HEK293 (cell line): ENCODE measurements at regions not wholly inside any gene's neighbourhood (a gene's known extent, or its start where the extent isn't known, plus 50 kb on each side); places are given as distances from the start of the nearest gene placed in this dataset.

Experiments
- CTCF ChIA-PET: fragments of 350-600 bp; formaldehyde crosslinking; extraction: SDS; loops from one replicate; lab custom pipeline; 2021; ENCODE audit warnings: antibody characterized with exemption; lab: Yijun Ruan, JAX
- POLR2A ChIA-PET: fragments of 300-600 bp; formaldehyde crosslinking; extraction: SDS; loops from one replicate; lab custom pipeline; 2020; ENCODE audit warnings: antibody characterized with exemption, inconsistent platforms; lab: Yijun Ruan, JAX
- H3K27ac ChIP-seq: fragments of 200-500 bp; sonication (Bioruptor generic); 2 replicates; pipeline ENCODE4 v1.5.1; 2014; ENCODE audit warnings: low read depth, low read length, control low read depth, inconsistent platforms; ENCODE audit errors: extremely low read depth
- H3K36me3 ChIP-seq, 2 experiments: fragments of 200-500 bp in 1 of 2; sonication (Bioruptor generic) in 1 of 2; 1 replicate in 1 of 2; 2 replicates in 1 of 2; pipeline ENCODE4 v1.5.1; 2014 to 2017; ENCODE audit warnings: inconsistent platforms in 2 of 2, low read length in 2 of 2; ENCODE audit not compliant: control insufficient read depth in 2 of 2, insufficient read depth in 1 of 2
- H3K4me1 ChIP-seq: fragments of 200-500 bp; sonication (Bioruptor generic); 2 replicates; pipeline ENCODE4 v1.5.1; 2014; ENCODE audit warnings: mild to moderate bottlenecking, low read length, inconsistent platforms; ENCODE audit not compliant: control insufficient read depth, insufficient read depth
- H3K4me3 ChIP-seq: 2 replicates; pipeline ENCODE4 v1.5.1; 2011; ENCODE audit warnings: low read depth, mild to moderate bottlenecking, control low read depth, low read length, moderate library complexity
- H3K9me3 ChIP-seq: fragments of 200-500 bp; sonication (Bioruptor generic); 2 replicates; pipeline ENCODE4 v1.5.1; 2014; ENCODE audit warnings: low read depth, low read length, inconsistent platforms; ENCODE audit not compliant: control insufficient read depth, insufficient read depth
- MYNN ChIP-seq: fragments of 450-650 bp; formaldehyde crosslinking; IDR thresholded peaks from 2 replicates; pipeline ENCODE4 v1.5.1; 2016; ENCODE audit warnings: missing biosample characterization, missing genetic modification characterization, borderline replicate concordance
- MZF1 ChIP-seq: fragments of 450-650 bp; formaldehyde crosslinking; IDR thresholded peaks from 2 replicates; pipeline ENCODE4 v1.5.1; 2017; ENCODE audit warnings: missing biosample characterization, missing genetic modification characterization, borderline replicate concordance
- SCRT1 ChIP-seq: fragments of 450-650 bp; formaldehyde crosslinking; IDR thresholded peaks from 2 replicates; pipeline ENCODE4 v1.5.1; 2016; ENCODE audit warnings: missing biosample characterization, missing genetic modification characterization, borderline replicate concordance
- SP3 ChIP-seq: fragments of 450-650 bp; formaldehyde crosslinking; IDR thresholded peaks from 2 replicates; pipeline ENCODE4 v1.5.1; 2016; ENCODE audit warnings: missing biosample characterization, missing genetic modification characterization
- ZBTB11 ChIP-seq: fragments of 450-650 bp; formaldehyde crosslinking; conservative IDR thresholded peaks from 2 replicates; pipeline ENCODE4 v1.5.1; 2016; ENCODE audit warnings: low read depth, missing biosample characterization, missing genetic modification characterization
- ZBTB6 ChIP-seq: fragments of 450-650 bp; formaldehyde crosslinking; IDR thresholded peaks from 2 replicates; pipeline ENCODE4 v1.5.1; 2017; ENCODE audit warnings: missing biosample characterization, missing genetic modification characterization
- ZNF133 ChIP-seq: fragments of 450-650 bp; formaldehyde crosslinking; IDR thresholded peaks from 2 replicates; pipeline ENCODE4 v1.5.1; 2016; ENCODE audit warnings: missing biosample characterization, missing genetic modification characterization
- ZNF24 ChIP-seq: fragments of 450-650 bp; formaldehyde crosslinking; IDR thresholded peaks from 2 replicates; pipeline ENCODE4 v1.5.1; 2016; ENCODE audit warnings: missing biosample characterization, missing genetic modification characterization
- ZNF335 ChIP-seq: fragments of 450-650 bp; formaldehyde crosslinking; conservative IDR thresholded peaks from 2 replicates; pipeline ENCODE4 v1.5.1; 2016; ENCODE audit warnings: missing biosample characterization, missing genetic modification characterization
- ZNF416 ChIP-seq: fragments of 450-650 bp; formaldehyde crosslinking; IDR thresholded peaks from 2 replicates; pipeline ENCODE4 v1.5.1; 2016; ENCODE audit warnings: missing biosample characterization, missing genetic modification characterization
- ZNF426 ChIP-seq: fragments of 450-650 bp; formaldehyde crosslinking; IDR thresholded peaks from 2 replicates; pipeline ENCODE4 v1.5.1; 2017; ENCODE audit warnings: missing biosample characterization, missing genetic modification characterization, mild to moderate bottlenecking, inconsistent platforms, moderate library complexity
- ZNF473 ChIP-seq: fragments of 450-650 bp; formaldehyde crosslinking; IDR thresholded peaks from 2 replicates; pipeline ENCODE4 v1.5.1; 2017; ENCODE audit warnings: missing biosample characterization, missing genetic modification characterization
- ZNF529 ChIP-seq: fragments of 450-650 bp; formaldehyde crosslinking; IDR thresholded peaks from 2 replicates; pipeline ENCODE4 v1.5.1; 2017; ENCODE audit warnings: missing genetic modification characterization, missing biosample characterization; ENCODE audit not compliant: insufficient replicate concordance
- ZNF610 ChIP-seq: fragments of 450-650 bp; formaldehyde crosslinking; IDR thresholded peaks from 2 replicates; pipeline ENCODE4 v1.5.1; 2016; ENCODE audit warnings: missing biosample characterization, missing genetic modification characterization, borderline replicate concordance
- ZNF621 ChIP-seq: fragments of 450-650 bp; formaldehyde crosslinking; IDR thresholded peaks from 2 replicates; pipeline ENCODE4 v1.5.1; 2017; ENCODE audit warnings: missing biosample characterization, missing genetic modification characterization
- ZNF645 ChIP-seq: fragments of 450-650 bp; formaldehyde crosslinking; IDR thresholded peaks from 2 replicates; pipeline ENCODE4; 2016; ENCODE audit warnings: missing biosample characterization, missing genetic modification characterization
- ZNF677 ChIP-seq: fragments of 450-650 bp; IDR thresholded peaks from 2 replicates; pipeline ENCODE4 v1.5.0; 2018; ENCODE audit warnings: missing biosample characterization, mild to moderate bottlenecking, missing genetic modification characterization, moderate library complexity
- TF ChIP-seq, protein P1 (sequence below): fragments of 450-650 bp; formaldehyde crosslinking; IDR thresholded peaks from 2 replicates; pipeline ENCODE4 v1.5.1; 2016; ENCODE audit warnings: missing biosample characterization, missing genetic modification characterization
- TF ChIP-seq, protein P2 (sequence below): fragments of 450-650 bp; formaldehyde crosslinking; IDR thresholded peaks from 2 replicates; pipeline ENCODE4 v1.5.1; 2016; ENCODE audit warnings: missing biosample characterization, missing genetic modification characterization
- TF ChIP-seq, protein P3 (sequence below): fragments of 450-650 bp; formaldehyde crosslinking; IDR thresholded peaks from 2 replicates; pipeline ENCODE4 v1.5.1; 2016; ENCODE audit warnings: missing biosample characterization, missing genetic modification characterization
- TF ChIP-seq, protein P4 (sequence below): sonication (generic); formaldehyde crosslinking; IDR thresholded peaks from 2 replicates; pipeline ENCODE4 v1.8.1; 2022; ENCODE audit warnings: mild to moderate bottlenecking, moderate library complexity, missing genetic modification reagents
- TF ChIP-seq, protein P5 (sequence below): fragments of 450-650 bp; IDR thresholded peaks from 2 replicates; pipeline ENCODE4 v1.5.1; 2018; ENCODE audit warnings: missing biosample characterization, missing genetic modification characterization
- TF ChIP-seq, protein P6 (sequence below): fragments of 450-650 bp; formaldehyde crosslinking; IDR thresholded peaks from 2 replicates; pipeline ENCODE4 v1.5.1; 2016; ENCODE audit warnings: missing biosample characterization, missing genetic modification characterization

GRCh38 chr4:35247047-35247446 lies 997.3 kb downstream of the ARAP2 start (continued):
- TF ChIP-seq, protein P1, sequence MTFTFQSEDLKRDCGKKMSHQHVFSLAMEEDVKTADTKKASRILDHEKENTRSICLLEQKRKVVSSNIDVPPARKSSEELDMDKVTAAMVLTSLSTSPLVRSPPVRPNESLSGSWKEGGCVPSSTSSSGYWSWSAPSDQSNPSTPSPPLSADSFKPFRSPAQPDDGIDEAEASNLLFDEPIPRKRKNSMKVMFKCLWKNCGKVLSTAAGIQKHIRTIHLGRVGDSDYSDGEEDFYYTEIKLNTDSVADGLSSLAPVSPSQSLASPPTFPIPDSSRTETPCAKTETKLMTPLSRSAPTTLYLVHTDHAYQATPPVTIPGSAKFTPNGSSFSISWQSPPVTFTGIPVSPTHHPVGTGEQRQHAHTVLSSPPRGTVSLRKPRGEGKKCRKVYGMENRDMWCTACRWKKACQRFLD (tag by site-specific recombination): no peak
- no peak for TF ChIP-seq ZNF645 (tag by site-specific recombination)
- TF ChIP-seq, protein P2, sequence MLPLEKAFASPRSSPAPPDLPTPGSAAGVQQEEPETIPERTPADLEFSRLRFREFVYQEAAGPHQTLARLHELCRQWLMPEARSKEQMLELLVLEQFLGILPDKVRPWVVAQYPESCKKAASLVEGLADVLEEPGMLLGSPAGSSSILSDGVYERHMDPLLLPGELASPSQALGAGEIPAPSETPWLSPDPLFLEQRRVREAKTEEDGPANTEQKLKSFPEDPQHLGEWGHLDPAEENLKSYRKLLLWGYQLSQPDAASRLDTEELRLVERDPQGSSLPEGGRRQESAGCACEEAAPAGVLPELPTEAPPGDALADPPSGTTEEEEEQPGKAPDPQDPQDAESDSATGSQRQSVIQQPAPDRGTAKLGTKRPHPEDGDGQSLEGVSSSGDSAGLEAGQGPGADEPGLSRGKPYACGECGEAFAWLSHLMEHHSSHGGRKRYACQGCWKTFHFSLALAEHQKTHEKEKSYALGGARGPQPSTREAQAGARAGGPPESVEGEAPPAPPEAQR (tag by site-specific recombination): no peak
- TF ChIP-seq ZNF610 (tag by site-specific recombination): no peak
- no peak for TF ChIP-seq SCRT1 (tag by site-specific recombination)
- TF ChIP-seq, protein P3, sequence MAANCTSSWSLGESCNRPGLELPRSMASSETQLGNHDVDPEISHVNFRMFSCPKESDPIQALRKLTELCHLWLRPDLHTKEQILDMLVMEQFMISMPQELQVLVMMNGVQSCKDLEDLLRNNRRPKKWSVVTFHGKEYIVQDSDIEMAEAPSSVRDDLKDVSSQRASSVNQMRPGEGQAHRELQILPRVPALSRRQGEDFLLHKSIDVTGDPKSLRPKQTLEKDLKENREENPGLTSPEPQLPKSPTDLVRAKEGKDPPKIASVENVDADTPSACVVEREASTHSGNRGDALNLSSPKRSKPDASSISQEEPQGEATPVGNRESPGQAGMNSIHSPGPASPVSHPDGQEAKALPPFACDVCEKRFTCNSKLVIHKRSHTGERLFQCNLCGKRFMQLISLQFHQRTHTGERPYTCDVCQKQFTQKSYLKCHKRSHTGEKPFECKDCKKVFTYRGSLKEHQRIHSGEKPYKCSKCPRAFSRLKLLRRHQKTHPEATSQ (tag by site-specific recombination): no peak
- TF ChIP-seq ZNF133: no peak
- TF ChIP-seq ZNF416 (tag by site-specific recombination): no peak
- TF ChIP-seq MYNN (tag by site-specific recombination): no peak
- TF ChIP-seq ZNF335: no peak
- TF ChIP-seq ZNF529 (tag by site-specific recombination): no peak
- no peak for TF ChIP-seq MZF1 (tag by site-specific recombination)

DNA sequence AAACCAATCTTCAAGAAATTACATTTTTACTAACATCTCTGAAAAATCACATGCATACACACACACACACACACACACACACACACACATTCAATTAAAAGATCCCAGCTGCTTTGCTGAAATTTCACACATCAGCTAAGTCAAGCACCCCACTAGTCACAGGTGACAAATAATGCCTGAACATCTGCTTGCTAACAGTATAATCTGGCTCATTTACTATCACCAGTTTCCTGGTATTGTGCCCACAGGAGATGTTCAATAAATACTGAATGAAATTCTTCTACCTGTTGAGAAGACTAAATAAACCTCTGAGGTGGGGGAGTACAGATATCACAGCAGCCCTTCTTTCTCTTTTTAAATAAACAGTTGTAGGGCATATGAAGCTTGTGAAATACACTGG lies 994.0 kb downstream of the ARAP2 start:
- ChIA-PET POLR2A (no interaction called here), CTCF (no interaction called here)
- Histone ChIP-seq H3K4me3 (no peak overlapping the region), H3K36me3 (no peaks in the 10 kb centered on the region), H3K27ac (no peak overlapping the region), H3K4me1 (no peaks in the 10 kb centered on the region), H3K9me3 (no peaks in the 10 kb centered on the region)
- TF ChIP-seq SP3 (tag by site-specific recombination) (no peak), ZNF677 (no peak), ZBTB11 (no peak), ZNF473 (tag by site-specific recombination) (no peak), ZNF426 (tag by site-specific recombination) (no peak), ZBTB6 (tag by site-specific recombination) (no peak), ZNF621 (tag by site-specific recombination) (no peak), ZNF24 (tag by site-specific recombination) (no peak)
- TF ChIP-seq, protein P4, sequence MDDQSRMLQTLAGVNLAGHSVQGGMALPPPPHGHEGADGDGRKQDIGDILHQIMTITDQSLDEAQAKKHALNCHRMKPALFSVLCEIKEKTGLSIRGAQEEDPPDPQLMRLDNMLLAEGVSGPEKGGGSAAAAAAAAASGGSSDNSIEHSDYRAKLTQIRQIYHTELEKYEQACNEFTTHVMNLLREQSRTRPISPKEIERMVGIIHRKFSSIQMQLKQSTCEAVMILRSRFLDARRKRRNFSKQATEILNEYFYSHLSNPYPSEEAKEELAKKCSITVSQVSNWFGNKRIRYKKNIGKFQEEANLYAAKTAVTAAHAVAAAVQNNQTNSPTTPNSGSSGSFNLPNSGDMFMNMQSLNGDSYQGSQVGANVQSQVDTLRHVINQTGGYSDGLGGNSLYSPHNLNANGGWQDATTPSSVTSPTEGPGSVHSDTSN (CRISPR knock-in tag): no peak
- TF ChIP-seq, protein P5, sequence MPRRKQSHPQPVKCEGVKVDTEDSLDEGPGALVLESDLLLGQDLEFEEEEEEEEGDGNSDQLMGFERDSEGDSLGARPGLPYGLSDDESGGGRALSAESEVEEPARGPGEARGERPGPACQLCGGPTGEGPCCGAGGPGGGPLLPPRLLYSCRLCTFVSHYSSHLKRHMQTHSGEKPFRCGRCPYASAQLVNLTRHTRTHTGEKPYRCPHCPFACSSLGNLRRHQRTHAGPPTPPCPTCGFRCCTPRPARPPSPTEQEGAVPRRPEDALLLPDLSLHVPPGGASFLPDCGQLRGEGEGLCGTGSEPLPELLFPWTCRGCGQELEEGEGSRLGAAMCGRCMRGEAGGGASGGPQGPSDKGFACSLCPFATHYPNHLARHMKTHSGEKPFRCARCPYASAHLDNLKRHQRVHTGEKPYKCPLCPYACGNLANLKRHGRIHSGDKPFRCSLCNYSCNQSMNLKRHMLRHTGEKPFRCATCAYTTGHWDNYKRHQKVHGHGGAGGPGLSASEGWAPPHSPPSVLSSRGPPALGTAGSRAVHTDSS (tag by site-specific recombination): no peak
- TF ChIP-seq, protein P6, sequence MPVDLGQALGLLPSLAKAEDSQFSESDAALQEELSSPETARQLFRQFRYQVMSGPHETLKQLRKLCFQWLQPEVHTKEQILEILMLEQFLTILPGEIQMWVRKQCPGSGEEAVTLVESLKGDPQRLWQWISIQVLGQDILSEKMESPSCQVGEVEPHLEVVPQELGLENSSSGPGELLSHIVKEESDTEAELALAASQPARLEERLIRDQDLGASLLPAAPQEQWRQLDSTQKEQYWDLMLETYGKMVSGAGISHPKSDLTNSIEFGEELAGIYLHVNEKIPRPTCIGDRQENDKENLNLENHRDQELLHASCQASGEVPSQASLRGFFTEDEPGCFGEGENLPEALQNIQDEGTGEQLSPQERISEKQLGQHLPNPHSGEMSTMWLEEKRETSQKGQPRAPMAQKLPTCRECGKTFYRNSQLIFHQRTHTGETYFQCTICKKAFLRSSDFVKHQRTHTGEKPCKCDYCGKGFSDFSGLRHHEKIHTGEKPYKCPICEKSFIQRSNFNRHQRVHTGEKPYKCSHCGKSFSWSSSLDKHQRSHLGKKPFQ: no peak
